Endothelial cell of umbilical vein (primary cell): ENCODE measurements at regions not wholly inside any gene's neighbourhood (a gene's known extent, or its start where the extent isn't known, plus 50 kb on each side); places are given as distances from the start of the nearest gene placed in this dataset.

Source experiments
- EZH2 ChIP-seq: IDR thresholded peaks from 2 replicates; pipeline ENCODE4 v1.6.1; 2012; ENCODE audit warnings: borderline replicate concordance, low read depth, mild to moderate bottlenecking, moderate library complexity, low read length, inconsistent platforms; ENCODE audit not compliant: severe bottlenecking
- MYC ChIP-seq: IDR thresholded peaks from one replicate; pipeline ENCODE4 v1.6.1; 2011; ENCODE audit warnings: mild to moderate bottlenecking, low read depth, low read length

DNA sequence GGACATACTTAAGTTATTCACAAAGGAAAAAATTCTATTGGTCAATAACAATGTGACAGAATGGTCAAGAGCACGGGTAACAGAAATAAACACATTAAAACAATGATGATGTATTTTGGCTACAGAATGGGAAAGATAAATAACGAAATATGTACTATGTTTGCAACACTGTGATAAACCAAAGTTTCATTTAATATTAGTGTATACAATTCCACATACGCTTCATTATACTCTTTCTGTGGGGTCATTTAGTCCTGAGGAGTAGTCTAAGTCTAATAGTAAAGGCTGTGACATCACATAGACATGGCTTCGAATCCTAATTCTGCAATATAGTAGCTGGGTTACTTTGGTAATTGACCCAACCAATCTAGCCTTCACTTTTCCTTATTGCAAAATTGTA is 408.3 kb downstream of the MCTP2 start:
- no peak for TF ChIP-seq MYC
- no peak for TF ChIP-seq EZH2
